GM21576 (cell line): ENCODE measurements at regions not wholly inside any gene's neighbourhood (a gene's known extent, or its start where the extent isn't known, plus 50 kb on each side); places are given as distances from the start of the nearest gene placed in this dataset.
A peak's percentile ranks its signal among the peaks of the same experiment; 100 is the strongest.

ENCODE experiments used
- ATAC-seq: cut with Tn5 transposase; IDR thresholded peaks from one replicate; pipeline ENCODE4 v1.9.1; 2021; ENCODE audit warnings: mild to moderate bottlenecking, moderate library complexity; ENCODE audit not compliant: unreplicated experiment

GRCh38 chr3:150104564-150104963 lies 133.9 kb upstream of the PFN2 start:
- no peak for ATAC-seq

DNA sequence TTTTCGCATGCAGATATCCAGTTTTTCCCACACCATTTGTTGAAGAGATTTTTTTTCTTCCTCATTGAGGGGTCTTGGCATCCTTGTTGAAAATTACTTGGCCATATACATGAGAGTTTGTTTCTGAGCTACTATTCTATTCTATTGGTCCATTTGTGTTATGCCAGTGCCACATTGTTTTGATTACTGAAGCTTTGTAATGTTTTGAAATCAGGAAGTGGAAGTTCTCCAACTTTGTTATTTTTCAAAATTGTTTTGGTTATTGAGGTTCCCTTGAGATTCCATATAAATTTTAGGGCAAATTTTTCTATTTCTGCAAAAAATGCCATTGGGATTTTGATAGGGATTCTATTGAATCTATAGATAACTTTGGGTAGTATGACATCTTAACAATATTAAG lies 130.3 kb upstream of the PFN2 start:
- ATAC-seq, result no peak

DNA sequence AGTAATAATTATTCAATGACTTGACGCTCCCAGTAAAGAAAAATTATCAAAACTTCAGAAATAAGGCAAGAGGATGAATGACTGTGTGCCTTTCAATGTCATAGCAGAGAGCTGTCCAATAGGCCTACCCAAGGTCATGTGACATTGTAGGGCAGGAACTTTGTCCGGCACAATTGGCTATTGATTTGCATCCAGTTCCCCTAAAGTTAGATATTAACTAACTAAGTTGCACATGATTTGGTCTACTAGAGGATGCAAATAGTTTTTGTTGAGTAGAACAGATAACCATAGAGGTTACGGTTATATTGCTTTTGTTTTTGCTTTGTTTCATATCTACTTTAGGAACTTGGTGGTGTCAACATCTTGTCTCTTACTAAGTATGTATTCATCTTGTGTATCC lies 127.9 kb upstream of the PFN2 start:
- ATAC-seq, result no peak

DNA sequence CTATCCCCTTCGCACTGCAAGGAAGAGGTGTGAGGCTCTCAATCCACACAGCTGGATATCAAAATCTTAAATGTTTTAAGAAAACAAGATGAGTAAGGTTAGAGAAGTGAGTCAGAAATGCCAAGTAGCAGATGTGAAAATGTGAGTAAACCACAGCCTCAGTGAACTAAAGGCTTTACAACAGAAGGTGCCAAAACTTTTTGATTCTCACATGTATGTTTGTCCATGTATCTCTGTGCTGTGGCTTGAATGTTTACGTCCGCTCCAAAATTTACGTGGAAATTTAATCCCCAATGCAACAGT lies 126.8 kb upstream of the PFN2 start:
- ATAC-seq, result no peak

GRCh38 chr3:150096700-150097587 lies 126.2 kb upstream of the PFN2 start:
- ATAC-seq, result no peak

DNA sequence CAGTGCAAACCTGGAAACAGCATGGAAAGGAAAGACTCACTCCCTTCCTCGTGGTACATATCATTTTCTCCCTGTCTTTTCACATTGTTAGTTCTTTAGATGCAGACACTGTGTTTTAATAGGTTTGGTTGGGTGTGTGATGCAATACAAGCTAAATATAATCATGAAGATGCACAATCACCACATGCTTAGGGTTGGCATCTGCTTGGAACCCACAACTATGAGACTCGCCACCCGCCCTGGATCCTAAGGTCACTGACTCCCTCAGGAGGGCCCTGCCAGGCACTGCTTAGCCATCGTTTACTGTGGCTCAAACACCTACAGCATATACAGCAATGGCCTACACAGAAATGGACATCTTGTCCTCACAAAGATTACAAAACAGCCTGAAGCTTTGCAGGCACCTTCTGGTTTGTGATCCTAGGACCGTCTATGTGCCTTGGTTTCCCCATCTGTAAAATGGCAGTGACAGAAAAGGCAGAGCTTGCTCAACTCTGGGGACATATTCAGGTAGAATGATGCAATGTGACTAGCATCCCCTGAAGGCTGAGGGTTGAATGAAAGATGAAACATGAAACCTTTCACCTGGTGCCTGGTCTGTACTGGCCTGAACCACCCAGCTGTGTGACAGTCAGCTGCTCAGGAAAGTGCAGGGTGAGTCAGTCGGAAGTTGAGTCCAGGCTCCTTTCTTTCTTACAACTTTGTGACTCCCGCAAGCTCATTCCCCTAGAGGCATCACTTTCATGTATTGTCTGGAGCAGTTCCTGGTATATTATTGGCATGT lies 123.6 kb upstream of the PFN2 start:
- ATAC-seq, result peak; percentile 44

GRCh38 chr3:150091626-150092025 lies 120.9 kb upstream of the PFN2 start:
- no peak for ATAC-seq

DNA sequence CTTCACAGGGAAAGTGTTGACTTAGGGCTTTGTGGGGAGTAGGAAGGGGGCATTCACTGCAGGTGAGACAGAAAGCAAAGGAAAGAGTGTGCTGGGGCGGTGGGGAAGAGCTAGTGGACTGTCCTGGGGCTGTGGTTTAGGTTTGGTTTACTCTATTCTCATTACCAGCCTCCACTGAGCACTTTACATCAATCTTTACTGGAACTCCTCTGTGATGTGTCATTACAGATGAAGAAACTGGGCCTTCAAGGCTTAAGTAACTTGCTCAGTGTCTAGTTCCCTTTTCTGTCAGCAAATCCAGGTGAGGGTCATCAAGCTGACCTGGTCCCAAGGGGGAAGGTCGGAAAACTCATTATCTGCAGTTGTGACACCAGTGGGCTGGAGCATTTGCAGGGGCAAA lies 120.2 kb upstream of the PFN2 start:
- ATAC-seq, result no peak

DNA sequence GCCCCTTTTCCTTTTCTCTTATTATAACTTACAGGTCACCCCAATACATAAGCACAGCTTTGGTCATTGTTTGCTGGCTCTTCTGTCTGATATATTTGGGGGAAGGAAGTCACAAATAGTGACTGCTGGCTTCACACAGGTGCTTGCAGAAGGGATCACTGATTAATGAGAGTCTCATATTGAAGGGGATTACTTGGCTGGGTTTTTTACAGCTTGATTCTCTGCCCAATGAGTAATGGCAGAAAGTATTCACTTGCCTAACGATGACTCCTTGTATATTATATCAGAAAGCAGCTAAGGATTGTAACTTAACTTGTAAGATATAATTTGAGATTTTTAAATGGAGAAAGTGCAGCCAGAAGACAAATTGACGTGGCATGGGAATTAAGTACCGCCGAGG lies 119.3 kb upstream of the PFN2 start:
- ATAC-seq, result no peak

DNA sequence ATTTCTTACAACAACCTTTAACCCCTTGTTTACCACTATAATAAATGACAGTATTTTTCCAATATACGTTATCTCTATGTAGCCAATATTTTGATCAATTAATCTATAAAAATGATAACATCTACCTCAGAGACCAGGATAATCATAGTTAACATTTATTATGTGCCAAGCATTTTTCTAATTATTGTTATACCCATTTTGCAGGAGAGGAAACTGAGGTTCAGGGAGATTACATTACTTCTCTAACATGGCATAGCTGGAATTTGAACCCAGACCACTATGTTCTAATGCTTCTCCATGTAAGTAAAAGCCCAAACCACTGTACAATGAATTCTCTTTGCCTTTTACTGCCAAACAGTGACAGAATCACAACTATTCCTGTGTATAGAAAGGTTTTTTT lies 113.4 kb upstream of the PFN2 start:
- no peak for ATAC-seq

DNA sequence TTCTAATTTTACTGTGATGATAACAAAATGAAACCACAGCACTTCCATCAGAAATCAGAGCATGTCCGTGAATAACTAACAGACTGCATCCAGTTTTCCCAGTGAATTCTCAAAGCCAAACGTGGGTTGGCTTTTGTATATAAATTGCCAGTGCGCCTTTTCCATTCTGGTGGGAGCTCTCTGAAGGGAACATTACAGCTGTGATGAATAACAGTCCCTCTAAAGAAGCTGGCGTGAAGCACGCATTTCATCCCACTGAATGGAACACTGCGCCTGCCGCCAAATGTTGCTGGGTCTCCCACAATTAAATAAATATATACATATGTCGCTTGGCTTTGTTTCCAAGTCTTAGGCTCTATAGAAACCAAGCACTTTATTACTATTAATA lies 113.0 kb upstream of the PFN2 start:
- ATAC-seq, result no peak

- no peak for ATAC-seq
These were observed 112.4 kb upstream of the PFN2 start for GRCh38 chr3:150082898-150083654.

DNA sequence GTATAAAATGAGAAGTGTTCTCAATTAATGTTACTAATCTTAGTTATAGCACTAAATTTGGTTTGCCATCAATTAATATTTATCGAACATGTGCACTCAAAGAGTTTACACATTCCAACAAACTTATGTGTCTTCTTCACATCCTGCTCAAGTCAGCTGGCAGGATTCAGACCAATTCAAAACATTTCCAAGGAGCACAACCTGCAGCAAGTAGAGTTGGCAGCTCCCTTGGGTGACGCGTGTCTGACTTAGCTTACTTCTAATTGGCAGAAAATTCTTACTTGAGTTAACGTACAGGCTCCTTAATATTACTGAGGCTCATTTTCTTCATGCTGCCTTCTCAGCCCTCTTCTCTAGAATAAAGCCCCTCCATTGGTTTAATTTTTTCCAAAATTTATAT lies 110.4 kb upstream of the PFN2 start:
- ATAC-seq, result no peak

DNA sequence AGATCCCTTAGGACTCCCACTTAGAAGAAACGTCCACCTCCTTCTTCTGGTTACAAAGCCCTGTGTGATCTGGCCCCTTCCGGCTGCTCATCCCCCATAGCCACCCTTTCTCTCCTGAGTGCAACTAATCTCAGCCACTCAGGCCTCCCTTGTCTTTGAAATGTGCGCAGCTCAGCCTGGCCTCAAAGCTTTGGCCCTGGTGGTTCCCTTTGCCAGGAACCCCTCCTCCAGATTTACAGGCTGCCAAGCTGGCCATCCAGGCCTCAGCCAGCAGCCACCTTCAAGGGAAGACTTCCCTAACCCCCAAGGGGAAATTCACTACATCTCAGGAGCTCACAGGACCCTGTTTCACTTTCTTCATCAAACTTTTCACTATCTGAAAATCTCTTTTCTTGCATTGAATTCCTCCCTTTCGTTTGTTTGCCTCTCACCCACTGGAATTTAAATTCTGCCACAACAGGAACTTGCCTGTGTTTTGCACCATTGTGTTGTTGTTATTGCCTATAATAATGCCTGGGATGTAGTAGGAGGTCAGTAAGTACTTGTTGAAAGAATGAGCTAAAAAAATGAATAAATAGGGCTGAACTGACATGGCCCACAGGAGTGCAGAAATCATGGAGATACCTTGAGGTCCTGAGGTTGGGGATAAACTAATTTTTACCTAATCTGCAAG lies 109.5 kb upstream of the PFN2 start:
- no peak for ATAC-seq

- no peak for ATAC-seq
These were observed 108.5 kb upstream of the PFN2 start for GRCh38 chr3:150079029-150079739.

DNA sequence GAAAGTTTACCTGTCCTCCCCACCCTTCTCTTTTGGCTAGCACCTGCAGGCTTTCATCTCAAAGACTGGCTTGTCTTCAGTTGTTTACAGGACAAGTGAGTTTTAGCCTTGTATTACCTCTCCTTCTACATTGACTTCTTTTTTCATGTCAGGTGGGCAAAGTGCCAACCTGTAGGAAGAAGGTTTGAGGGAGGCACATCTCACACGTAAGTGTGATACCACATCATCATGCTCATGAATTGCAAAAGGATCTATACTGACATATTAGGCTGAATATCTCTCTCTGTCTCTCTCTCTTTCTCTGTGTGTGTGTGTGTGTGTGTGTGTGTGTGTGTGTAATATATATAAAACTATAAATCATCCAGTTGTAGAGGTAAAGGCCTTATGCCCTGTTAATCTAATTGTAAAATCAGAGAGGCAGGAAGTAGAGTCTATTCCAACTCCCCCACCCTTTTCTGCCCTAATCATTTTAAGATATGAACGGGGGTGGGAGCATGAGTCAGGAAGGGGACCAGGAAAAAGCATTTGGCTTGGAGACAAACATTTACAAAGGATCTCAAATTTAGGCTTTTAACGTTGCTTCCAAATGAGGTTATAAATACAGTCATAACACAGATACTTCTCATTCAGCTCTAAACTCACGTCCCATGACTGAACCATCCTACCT lies 107.0 kb upstream of the PFN2 start:
- no peak for ATAC-seq

DNA sequence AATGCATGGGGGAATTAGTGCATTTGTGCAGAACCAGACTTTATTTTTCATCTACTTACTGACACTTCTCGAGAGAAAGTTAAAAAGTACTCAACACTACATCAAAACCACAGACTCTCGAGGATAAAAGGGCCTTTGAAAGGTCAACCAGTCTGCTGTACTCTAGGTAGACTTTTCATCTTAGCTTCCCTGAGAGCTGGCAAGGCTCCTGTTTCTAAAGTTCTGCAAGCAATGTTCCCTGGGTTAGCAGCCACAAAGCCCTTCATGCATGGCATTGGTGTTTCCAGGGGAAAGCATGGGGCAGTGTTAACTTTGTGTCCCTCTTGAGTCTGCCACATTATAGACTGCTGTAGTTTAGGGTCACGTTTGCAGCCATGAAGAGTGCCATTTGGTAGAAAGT lies 106.4 kb upstream of the PFN2 start:
- ATAC-seq, result no peak

GRCh38 chr3:150076443-150076842 lies 105.7 kb upstream of the PFN2 start:
- no peak for ATAC-seq

- no peak for ATAC-seq
These were observed 104.7 kb upstream of the PFN2 start for GRCh38 chr3:150075417-150075865.
